ENCODE measurements at regions not wholly inside any gene's neighbourhood (a gene's known extent, or its start where the extent isn't known, plus 50 kb on each side); places are given as distances from the start of the nearest gene placed in this dataset.

- TF ChIP-seq, protein P1, sequence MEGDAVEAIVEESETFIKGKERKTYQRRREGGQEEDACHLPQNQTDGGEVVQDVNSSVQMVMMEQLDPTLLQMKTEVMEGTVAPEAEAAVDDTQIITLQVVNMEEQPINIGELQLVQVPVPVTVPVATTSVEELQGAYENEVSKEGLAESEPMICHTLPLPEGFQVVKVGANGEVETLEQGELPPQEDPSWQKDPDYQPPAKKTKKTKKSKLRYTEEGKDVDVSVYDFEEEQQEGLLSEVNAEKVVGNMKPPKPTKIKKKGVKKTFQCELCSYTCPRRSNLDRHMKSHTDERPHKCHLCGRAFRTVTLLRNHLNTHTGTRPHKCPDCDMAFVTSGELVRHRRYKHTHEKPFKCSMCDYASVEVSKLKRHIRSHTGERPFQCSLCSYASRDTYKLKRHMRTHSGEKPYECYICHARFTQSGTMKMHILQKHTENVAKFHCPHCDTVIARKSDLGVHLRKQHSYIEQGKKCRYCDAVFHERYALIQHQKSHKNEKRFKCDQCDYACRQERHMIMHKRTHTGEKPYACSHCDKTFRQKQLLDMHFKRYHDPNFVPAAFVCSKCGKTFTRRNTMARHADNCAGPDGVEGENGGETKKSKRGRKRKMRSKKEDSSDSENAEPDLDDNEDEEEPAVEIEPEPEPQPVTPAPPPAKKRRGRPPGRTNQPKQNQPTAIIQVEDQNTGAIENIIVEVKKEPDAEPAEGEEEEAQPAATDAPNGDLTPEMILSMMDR (IDR thresholded peaks at IDR 0.05; ENCODE audit: borderline replicate concordance, extremely low read depth, low read length, poor library complexity, severe bottlenecking): no peak
- no peak for TF ChIP-seq EZH2 (IDR thresholded peaks at IDR 0.05; ENCODE audit: borderline replicate concordance, low read depth, low read length, severe bottlenecking)
These were observed 573.4 kb downstream of the CPS1 start for GRCh38 chr2:211129798-211130197.

All from DND-41 (cell line).